ENCODE measurements at regions not wholly inside any gene's neighbourhood (a gene's known extent, or its start where the extent isn't known, plus 50 kb on each side); places are given as distances from the start of the nearest gene placed in this dataset.

- TF ChIP-seq CTCF (conservative IDR thresholded peaks at IDR 0.05; ENCODE audit: low read depth, low read length) = no peak
- TF ChIP-seq EZH2 (IDR thresholded peaks at IDR 0.05; ENCODE audit: borderline replicate concordance, low read depth, low read length, poor library complexity, severe bottlenecking) = no peak
Observed at GRCh38 chr11:70637186-70637800, 239.0 kb downstream of the CTTN start.

All from A673 (cell line).